BE2C (cell line): ENCODE measurements at regions not wholly inside any gene's neighbourhood (a gene's known extent, or its start where the extent isn't known, plus 50 kb on each side); places are given as distances from the start of the nearest gene placed in this dataset.

Source experiments
- DNase-seq: peaks from one replicate; pipeline ENCODE4 v3.0.0-alpha.2; 2020
- H3K27me3 ChIP-seq: fragments of 250-450 bp; sonication (Bioruptor Pico); 2 replicates; pipeline ENCODE4 v1.5.1; 2020; ENCODE audit warnings: mild to moderate bottlenecking
- H3K36me3 ChIP-seq: fragments of 250-450 bp; sonication (Bioruptor Pico); 2 replicates; pipeline ENCODE4 v1.5.1; 2020; ENCODE audit warnings: mild to moderate bottlenecking
- H3K4me1 ChIP-seq: fragments of 250-450 bp; sonication (Bioruptor Pico); 2 replicates; pipeline ENCODE4 v1.5.1; 2020
- H3K4me3 ChIP-seq: 2 replicates; pipeline ENCODE4 v1.5.1; 2011; ENCODE audit warnings: low read depth, low read length
- H3K9me3 ChIP-seq: fragments of 250-450 bp; sonication (Bioruptor Pico); 2 replicates; pipeline ENCODE4 v1.5.1; 2020
- TF ChIP-seq, protein P1 (sequence below): IDR thresholded peaks from 2 replicates; pipeline ENCODE4 v1.5.1; 2012; ENCODE audit warnings: mild to moderate bottlenecking, low read depth, low read length

DNA sequence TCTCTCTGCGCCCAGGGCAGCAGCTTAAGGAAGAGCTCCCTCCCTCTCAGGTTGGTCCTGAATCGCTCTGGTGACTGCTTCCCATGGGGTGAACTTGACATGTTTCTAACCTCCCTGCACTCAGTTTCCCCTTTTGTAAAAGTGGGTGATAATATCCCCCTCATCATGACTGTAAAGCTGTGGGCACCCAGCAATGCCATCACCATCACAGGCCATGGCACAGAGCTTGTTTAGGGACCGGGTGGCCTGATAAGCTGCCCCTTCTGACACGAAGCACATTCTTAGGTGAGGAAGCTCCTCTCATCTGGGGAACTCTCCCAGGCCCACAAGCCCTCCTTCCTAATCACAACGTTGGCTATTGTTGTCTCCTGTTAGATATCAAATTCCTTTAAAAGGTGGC is 972.8 kb upstream of the ZNF722 start:
- DNase-seq, result no peak
- Histone ChIP-seq H3K27me3 (no peaks in the 10 kb centered on the region), H3K9me3 (no peaks in the 10 kb centered on the region), H3K4me1 (no peaks in the 10 kb centered on the region), H3K4me3 (no peak overlapping the region), H3K36me3 (no peaks in the 10 kb centered on the region)
- TF ChIP-seq, protein P1, sequence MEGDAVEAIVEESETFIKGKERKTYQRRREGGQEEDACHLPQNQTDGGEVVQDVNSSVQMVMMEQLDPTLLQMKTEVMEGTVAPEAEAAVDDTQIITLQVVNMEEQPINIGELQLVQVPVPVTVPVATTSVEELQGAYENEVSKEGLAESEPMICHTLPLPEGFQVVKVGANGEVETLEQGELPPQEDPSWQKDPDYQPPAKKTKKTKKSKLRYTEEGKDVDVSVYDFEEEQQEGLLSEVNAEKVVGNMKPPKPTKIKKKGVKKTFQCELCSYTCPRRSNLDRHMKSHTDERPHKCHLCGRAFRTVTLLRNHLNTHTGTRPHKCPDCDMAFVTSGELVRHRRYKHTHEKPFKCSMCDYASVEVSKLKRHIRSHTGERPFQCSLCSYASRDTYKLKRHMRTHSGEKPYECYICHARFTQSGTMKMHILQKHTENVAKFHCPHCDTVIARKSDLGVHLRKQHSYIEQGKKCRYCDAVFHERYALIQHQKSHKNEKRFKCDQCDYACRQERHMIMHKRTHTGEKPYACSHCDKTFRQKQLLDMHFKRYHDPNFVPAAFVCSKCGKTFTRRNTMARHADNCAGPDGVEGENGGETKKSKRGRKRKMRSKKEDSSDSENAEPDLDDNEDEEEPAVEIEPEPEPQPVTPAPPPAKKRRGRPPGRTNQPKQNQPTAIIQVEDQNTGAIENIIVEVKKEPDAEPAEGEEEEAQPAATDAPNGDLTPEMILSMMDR, result no peak

DNA sequence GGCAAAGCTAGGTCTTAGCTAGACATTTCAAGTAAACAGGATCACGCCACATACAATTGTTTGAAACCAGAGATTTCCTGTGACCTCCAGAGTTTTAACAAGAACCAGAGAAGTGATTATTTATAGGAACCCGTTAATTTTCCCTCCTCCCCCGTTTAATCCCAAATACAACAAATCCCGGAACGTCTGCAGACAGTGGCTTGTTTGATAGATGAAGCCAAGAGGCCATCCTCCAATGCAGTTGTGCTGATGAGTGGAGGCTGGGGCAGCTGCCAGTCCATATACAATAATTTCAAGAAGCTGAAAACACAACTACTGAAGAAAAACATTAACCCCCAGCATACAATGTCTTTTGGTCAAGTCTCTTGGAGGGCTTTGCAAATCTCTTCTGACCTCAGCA is 971.6 kb upstream of the ZNF722 start:
- no peaks in the 10 kb centered on the region for H3K4me1 ChIP-seq
- TF ChIP-seq, protein P1, result no peak
- H3K36me3 ChIP-seq, result no peaks in the 10 kb centered on the region
- no peaks in the 10 kb centered on the region for H3K27me3 ChIP-seq
- H3K9me3 ChIP-seq, result no peaks in the 10 kb centered on the region
- no peak overlapping the region for H3K4me3 ChIP-seq
- DNase-seq, result no peak

DNA sequence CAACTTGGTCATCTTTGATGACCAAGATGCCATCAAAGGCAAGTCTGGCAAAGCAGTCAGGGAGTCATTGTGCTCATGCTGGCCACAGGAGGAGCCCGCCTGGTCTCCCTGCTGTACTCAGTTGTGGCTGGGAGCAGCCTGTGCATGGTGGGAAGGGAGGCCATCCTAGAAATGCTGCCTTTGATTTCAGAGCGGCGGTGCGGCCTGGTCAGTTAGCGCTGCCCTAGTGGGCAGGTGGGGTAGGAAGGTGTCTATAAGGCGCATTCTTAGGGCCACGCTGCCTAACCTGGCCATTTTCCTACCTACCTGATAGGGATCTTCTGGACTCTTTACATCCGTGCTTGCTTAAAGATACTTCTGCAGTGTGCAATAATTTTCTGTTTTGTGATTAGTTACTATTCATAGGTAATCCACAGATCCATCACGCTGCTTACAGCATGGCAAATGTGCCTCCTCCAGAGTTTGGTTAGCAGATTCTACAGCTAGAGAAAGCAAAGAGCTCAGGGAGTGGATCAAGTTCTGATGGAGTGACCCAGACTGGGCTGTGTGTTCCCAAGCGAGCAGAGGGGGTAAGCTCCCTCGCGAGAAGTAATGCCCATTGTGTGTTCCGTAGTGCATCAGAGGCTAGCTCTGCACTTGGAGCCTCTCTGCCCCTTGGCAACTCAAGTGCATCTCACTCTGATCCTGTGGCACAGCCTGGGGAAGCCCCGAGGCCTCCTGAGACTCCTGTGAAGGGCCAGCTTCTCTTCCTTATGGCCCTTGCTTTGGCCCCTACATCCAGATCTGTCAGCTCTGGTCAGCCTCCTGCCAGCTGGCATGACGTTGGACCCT is 970.1 kb upstream of the ZNF722 start:
- Histone ChIP-seq H3K36me3 (no peaks in the 10 kb centered on the region), H3K4me3 (no peak overlapping the region), H3K9me3 (no peaks in the 10 kb centered on the region), H3K27me3 (no peaks in the 10 kb centered on the region), H3K4me1 (no peaks in the 10 kb centered on the region)
- TF ChIP-seq, protein P1, result no peak
- no peak for DNase-seq

DNA sequence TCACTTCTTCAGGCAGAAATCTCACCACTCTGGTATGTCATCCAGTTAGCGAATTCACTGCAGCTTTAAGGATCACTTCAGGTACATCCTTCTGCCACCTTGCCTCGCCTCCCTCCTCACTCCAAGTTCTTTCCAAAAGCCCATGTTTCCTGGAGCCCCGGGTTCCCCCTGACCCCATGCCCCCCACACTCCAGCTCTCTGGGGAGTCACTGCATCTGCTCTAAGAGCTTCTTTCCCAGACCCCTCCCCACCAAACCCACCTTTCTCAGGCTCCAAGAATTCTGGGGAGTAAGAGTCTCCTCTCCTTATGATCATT is 969.5 kb upstream of the ZNF722 start:
- DNase-seq, result no peak
- no peaks in the 10 kb centered on the region for H3K9me3 ChIP-seq

DNA sequence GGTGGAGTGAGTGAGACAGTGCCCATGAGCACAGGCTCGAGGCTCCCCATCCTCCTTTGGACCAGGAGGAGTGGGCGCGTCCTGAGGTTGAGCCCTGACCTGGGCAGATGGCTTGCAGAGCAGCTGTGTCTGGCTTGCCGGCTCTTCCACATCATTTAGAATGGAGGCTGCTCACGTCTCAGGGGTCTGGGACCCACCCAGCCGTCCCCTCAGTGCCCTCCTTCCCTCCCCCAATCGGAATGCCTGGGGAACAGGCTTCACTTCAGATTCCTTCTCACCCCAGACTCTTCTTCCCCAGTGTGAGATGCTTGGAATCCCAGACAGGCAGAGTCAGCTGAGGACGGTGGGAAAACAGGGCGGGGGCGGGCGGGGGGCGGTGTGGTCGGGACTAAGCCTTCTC is 968.6 kb upstream of the ZNF722 start:
- Histone ChIP-seq H3K4me1 (no peaks in the 10 kb centered on the region), H3K36me3 (no peaks in the 10 kb centered on the region), H3K4me3 (no peak overlapping the region), H3K27me3 (no peaks in the 10 kb centered on the region), H3K9me3 (no peaks in the 10 kb centered on the region)
- DNase-seq, result no peak
- TF ChIP-seq, protein P1, result no peak

More for the DNA sequence above, 969.5 kb upstream of the ZNF722 start:
- no peaks in the 10 kb centered on the region for H3K4me1 ChIP-seq
- TF ChIP-seq, protein P1, result no peak
- H3K27me3 ChIP-seq, result no peaks in the 10 kb centered on the region
- H3K36me3 ChIP-seq, result no peaks in the 10 kb centered on the region
- H3K4me3 ChIP-seq, result no peak overlapping the region

DNA sequence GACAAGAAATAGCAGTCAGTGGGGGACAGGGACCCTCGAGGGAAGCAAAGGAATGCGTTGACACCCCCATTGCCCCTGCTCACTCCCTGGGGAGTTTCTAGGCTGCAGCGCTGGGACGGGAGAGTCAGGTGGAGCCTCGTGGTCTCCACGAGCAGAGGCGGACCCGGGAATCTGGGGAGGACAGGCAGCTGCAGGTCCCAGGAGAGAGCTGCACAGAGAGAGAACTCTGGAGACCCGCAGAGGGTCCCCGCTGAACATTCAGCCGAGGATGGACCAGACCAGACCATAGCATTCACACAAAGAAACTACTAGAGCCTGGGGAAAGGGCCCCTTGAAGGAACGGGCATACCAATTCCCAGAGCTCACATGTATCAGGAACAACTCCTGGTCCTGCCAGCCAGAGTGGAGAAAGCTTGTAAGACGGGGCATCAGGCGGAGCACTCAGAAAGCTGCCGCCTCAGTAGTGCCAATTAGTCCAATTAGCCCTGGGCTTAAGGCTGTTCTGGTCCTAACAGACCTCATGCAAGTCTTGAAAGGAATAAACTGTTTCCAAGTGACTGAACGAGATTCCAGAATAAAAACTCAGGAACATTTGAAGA is 966.7 kb upstream of the ZNF722 start:
- Histone ChIP-seq H3K4me3 (no peak overlapping the region), H3K4me1 (no peaks in the 10 kb centered on the region), H3K36me3 (no peaks in the 10 kb centered on the region), H3K27me3 (no peaks in the 10 kb centered on the region), H3K9me3 (no peaks in the 10 kb centered on the region)
- DNase-seq, result no peak
- TF ChIP-seq, protein P1, result no peak
